Sciatic nerve (tissue), 2 donors: ENCODE measurements at regions not wholly inside any gene's neighbourhood (a gene's known extent, or its start where the extent isn't known, plus 50 kb on each side); places are given as distances from the start of the nearest gene placed in this dataset.
"Not testable (repeated sequence)": the region's sequence is repeated elsewhere in the genome, so short reads cannot be mapped to it uniquely, and the experiment has no call there.

Experiments
- ATAC-seq: fragments of 200-7000 bp; cut with Tn5 transposase; one replicate; pipeline ENCODE4 v1.9.1; 2020; ENCODE audit warnings: mild to moderate bottlenecking, moderate library complexity
- DNase-seq: peaks from one replicate; pipeline ENCODE4 v3.0.0-alpha.2; 2020; ENCODE audit warnings: low spot score
- intact Hi-C: fragments of 100-400 bp; cut with DNase I; formaldehyde crosslinking; loops from one replicate; pipeline ENCODE4 v1.14.2; 2022
- donor health status: DM: no; HTN: no; CAD: no.
- donor health status: DM: no; HTN: no; CAD: no.

GRCh38 chrX:16067886-16068515 lies 55.4 kb upstream of the GRPR start:
- DNase-seq (no peak), ATAC-seq (no peak)
- intact Hi-C loops, result no loop called here

- DNase-seq (no peak), ATAC-seq (no peak)
- intact Hi-C loops, result no loop called here
Observed at GRCh38 chrX:16063921-16064320, 59.4 kb upstream of the GRPR start.

DNA sequence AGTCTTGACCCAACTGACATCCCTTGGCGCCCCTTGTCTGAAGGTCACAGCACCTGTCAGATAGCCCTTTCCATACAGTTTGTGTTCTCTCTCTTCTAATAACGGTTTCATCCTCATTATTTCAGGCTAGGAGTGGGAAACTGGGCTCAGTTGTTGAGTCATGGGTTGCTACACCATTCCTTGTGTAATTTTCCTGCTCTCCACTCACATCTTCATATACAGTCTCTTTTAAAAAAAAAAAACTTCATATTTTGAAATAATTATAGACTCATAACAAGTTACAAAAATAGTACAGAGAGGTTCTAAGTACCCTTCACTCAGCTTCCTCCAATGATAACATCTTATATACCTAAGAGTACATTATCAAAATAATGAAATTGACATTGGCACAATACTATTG lies 60.2 kb upstream of the GRPR start:
- intact Hi-C loops, result no loop called here
- ATAC-seq, result no peak
- no peak for DNase-seq

GRCh38 chrX:16061296-16061695 lies 62.1 kb upstream of the GRPR start:
- DNase-seq (no peak), ATAC-seq (no peak)
- intact Hi-C loops, result no loop called here

GRCh38 chrX:16060252-16060651 lies 63.1 kb upstream of the GRPR start:
- ATAC-seq, result no peak
- intact Hi-C loops, result no loop called here
- DNase-seq, result no peak

DNA sequence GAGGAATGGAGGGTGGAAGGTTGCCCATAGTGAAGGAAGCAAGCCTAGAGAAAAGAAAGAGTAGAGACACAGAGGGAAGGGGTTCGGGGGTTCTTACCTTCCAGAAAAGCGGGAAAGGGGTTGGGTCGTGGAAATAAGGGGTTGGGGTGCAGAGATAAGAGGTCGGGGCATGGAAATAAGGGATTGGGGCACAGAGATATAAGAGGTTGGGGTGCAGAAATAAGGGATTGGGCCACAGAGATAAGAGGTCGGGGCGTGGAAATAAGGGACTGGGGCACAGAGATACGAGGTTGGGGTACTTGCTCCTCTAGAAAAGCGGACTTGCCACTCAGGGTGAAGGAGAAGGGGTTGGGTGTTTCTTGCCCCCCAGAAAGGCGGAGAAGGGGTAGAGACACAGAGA lies 74.2 kb upstream of the GRPR start:
- intact Hi-C loops, ATAC-seq: not testable (repeated sequence)

GRCh38 chrX:16042980-16043379 lies 80.4 kb upstream of the GRPR start:
- no peak for ATAC-seq
- no peak for DNase-seq
- intact Hi-C loops, result no loop called here

More for the DNA sequence above, 74.2 kb upstream of the GRPR start:
- not testable (repeated sequence) for DNase-seq

- intact Hi-C loops, result no loop called here
- no peak for DNase-seq
- ATAC-seq, result no peak
Observed at GRCh38 chrX:16039834-16040233, 83.5 kb upstream of the GRPR start.

DNA sequence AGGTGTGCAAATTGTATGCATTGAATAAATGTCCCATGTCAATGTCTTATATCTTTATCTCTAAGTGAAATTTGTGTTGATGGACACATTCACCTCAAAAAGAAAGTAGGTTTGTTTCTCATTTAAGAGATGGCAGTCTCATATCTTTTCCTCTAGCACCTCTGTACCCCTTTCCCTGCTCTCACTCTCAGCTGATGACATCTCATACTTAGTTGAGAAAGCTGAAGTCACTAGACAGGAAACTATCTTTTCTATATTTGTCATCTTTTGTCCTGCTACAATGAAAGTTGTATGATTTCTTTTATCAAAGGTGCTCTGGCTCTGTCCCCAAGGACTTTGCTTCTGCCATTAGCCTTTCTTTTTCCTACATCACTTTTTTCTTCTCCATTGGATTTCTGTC lies 84.0 kb upstream of the GRPR start:
- intact Hi-C loops, result no loop called here
- no peak for DNase-seq
- ATAC-seq, result no peak

DNA sequence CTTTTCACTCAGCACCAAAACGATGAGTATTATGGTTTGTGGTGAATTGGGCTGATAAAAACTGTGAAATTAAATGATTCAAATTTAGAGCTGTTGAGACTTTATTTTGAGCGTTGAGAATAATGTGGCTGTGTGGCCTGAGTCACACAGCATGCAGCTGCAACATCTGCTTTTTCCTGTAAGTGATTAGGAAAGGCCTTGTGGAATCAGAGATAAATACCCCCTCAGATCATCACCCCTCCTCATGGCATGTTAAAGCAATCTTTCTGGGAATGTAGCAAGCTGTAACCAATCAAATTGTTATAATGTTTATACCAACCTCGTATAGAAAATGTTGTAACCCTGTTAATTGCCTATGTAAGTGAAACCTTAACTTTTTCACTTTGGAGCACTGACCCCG lies 90.0 kb upstream of the GRPR start:
- intact Hi-C loops, result no loop called here
- no peak for DNase-seq
- ATAC-seq, result no peak

DNA sequence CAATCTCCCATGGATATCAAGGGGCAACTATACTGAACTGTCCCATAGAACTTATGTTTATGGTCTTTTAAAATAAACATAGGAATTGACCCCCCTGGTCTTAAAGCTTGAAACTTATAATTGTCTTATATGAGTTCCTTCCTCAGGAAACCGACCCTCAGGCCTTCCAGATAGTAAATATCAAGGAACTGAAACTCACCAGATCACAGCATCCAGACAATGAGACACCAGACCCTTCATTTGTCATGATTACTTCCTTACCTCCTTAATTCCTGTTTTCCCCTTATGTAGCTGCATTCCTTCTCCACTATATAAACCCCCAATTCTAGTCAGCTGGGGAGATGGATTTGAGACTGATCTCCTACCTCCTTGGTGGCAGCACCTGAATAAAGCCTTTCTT lies 94.8 kb upstream of the GRPR start:
- DNase-seq, result no peak
- intact Hi-C loops, result no loop called here
- ATAC-seq, result no peak

DNA sequence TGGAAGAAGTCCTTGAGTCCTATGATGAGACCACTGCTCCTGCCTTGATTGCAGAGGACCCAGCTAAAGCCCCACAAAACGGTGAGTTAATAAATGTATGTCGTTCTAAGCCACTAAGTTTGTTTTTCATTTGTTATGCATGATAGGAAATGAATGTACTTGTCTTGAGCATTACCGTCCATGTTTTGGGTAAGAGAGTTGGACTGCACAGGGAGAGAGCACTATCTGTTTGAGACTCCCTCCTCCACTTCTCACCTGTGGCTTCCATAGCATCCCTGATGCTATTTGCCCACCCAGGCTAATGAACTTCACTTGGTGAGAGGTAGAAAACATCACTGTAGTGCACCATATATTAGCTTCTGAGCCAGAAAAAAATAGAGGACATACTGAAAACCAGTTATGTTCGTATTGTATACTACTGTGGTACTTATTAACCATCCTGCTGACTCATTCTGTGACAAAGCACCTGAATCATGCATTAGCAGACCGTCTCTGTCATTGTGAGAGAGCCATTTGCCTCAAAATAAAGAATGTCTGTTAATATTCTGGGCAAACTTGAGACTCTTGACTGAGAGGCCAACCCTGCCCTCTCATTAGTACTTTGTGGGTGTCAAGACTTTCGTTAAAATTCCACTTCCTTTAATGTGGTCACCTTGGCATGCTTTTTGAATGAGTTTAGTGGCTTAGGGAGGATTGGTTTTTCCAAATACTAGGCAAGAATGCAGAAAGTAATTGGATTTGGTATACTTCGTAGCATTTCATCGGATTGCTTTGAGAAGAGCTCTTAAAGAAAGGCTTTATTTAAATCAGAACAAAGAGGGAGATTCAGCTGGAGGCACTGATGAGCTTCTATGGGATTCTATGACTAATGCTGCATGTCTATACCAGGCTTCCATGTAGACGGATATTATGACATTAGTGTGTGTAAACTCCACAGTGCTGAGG lies 99.3 kb upstream of the GRPR start:
- intact Hi-C loops, result no loop called here
- ATAC-seq (no peak), DNase-seq (no peak)

GRCh38 chrX:16022580-16023200 lies 100.7 kb upstream of the GRPR start:
- intact Hi-C loops, result no loop called here
- ATAC-seq (no peak), DNase-seq (no peak)

DNA sequence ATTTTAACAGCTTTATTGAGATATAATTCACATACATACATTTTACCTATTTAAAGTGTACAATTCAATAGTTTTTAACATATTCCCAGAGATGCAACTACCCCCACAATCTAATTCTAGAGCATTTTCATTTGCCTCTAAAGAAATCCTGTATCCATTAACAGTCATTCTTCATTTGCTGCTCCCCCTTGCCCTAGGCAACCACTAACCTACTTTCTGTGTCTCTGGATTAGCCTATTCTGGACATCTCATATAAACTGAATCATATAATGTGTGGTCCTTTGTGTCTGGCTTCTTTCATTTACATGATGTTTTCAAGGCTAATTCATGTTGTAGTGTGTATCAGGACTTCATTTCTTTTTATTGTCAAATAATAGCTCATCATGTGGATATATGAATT lies 105.1 kb upstream of the GRPR start:
- no peak for DNase-seq
- intact Hi-C loops, result no loop called here
- no peak for ATAC-seq

GRCh38 chrX:16014171-16014570 lies 109.2 kb upstream of the GRPR start:
- ATAC-seq (no peak), DNase-seq (no peak)
- intact Hi-C loops, result no loop called here

DNA sequence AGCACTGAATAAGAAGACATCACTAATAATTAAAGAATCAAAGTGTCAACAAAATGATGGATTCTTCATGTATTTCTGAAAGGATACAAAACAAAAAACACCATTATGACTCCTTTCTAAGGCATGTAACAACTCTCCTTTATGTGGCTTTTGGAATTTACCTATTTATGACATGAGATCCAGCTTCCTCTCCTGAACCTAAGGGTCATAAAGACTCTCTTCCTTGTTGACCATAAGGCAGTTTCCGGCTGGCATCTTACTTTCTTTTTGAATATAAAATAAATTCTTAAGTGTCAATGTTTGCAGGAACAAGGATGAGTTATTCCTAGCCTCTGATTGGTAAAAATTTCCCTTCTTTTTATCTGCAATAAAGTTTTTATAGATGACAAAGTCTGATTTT lies 111.1 kb upstream of the GRPR start:
- ATAC-seq, result no peak
- no peak for DNase-seq
- intact Hi-C loops, result no loop called here

DNA sequence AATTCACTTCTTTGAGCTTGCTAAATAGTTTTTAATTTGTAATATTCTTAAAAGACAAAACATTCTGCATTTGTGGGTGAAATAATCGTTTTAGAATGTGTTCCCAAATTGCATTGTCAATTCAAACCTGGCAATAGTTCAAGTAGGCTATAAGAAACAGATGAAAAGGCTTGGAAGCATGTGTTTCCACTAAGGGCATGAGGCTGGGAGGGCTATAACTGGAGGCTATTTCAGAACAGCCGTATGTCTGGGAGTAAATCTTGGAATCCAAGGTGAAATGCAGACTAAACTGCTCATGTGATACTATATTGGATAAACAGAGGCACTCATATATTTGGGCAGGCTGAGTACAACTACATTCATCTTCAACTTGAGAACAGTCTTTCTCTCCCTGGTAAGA lies 117.4 kb upstream of the GRPR start:
- no peak for ATAC-seq

DNA sequence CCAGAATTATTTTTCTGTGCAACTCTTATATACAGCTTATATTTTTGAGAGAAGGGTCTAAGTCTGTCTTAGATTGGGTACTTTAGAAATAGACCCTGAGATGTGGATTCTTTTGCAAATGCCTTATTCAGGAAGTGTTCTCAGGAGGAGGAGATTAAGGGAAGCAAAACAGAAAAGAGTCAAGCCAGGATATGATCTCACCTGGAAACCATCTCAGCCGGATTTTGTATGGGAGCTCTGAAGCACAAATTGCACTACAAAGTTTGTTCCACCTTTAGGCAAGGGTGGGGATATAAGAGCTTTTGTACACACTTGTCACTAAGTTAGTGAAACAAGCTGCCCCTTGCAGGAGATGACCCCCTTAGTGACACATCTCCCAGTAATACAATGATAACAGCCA lies 121.2 kb upstream of the GRPR start:
- DNase-seq, result no peak
- intact Hi-C loops, result no loop called here

More for the DNA sequence above, 117.4 kb upstream of the GRPR start:
- no peak for DNase-seq
- intact Hi-C loops, result no loop called here

DNA sequence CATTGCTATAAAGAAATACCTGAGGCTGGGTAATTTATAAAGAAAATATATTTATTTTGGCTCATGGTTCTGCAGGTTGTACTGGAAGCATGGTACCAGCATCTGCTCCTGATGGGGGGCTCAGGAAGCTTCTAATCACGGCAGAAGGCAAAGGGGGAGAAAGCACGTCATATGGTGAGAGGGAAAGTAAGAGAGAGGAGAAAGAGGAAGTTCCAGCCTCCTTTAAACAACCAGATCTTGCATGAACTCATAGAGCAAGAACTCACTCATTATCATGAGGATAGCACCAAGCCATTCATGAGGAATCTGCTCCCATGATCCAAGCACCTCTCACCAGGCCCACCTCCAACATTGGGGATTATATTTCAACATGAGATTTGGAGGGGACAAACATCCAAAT lies 125.0 kb upstream of the GRPR start:
- intact Hi-C loops, result no loop called here
- ATAC-seq (no peak), DNase-seq (no peak)

More for the DNA sequence above, 121.2 kb upstream of the GRPR start:
- ATAC-seq, result no peak

GRCh38 chrX:15989716-15990115 lies 133.6 kb upstream of the GRPR start:
- intact Hi-C loops, result no loop called here
- DNase-seq (no peak), ATAC-seq (no peak)
